Osteoblast (primary cell): ENCODE measurements at regions not wholly inside any gene's neighbourhood (a gene's known extent, or its start where the extent isn't known, plus 50 kb on each side); places are given as distances from the start of the nearest gene placed in this dataset.

Experiments used
- DNase-seq: peaks from one replicate; pipeline ENCODE4 v3.0.0; 2011; ENCODE audit warnings: low spot score, mixed read lengths; ENCODE audit not compliant: insufficient read length; ENCODE audit errors: missing footprints
- H2AFZ ChIP-seq: 2 replicates; pipeline ENCODE4 v1.6.0; 2011; ENCODE audit warnings: mild to moderate bottlenecking, low read length
- H3K27ac ChIP-seq: 2 replicates; pipeline ENCODE4 v1.5.1; 2011; ENCODE audit warnings: mild to moderate bottlenecking, low read depth, low read length, moderate library complexity
- H3K27me3 ChIP-seq: 2 replicates; pipeline ENCODE4 v1.6.0; 2012; ENCODE audit warnings: mild to moderate bottlenecking, control low read depth, inconsistent platforms, low read length, moderate library complexity; ENCODE audit not compliant: insufficient read depth
- H3K36me3 ChIP-seq: 2 replicates; pipeline ENCODE4 v1.5.1; 2011; ENCODE audit warnings: mild to moderate bottlenecking, low read length, control low read depth, moderate library complexity; ENCODE audit not compliant: insufficient read depth
- H3K4me1 ChIP-seq: 2 replicates; pipeline ENCODE4 v1.5.1; 2011; ENCODE audit warnings: mild to moderate bottlenecking, low read length, control low read depth, moderate library complexity; ENCODE audit not compliant: insufficient read depth
- H3K4me2 ChIP-seq: 2 replicates; pipeline ENCODE4 v1.6.0; 2011; ENCODE audit warnings: mild to moderate bottlenecking, low read length; ENCODE audit not compliant: insufficient read depth
- H3K4me3 ChIP-seq: fragments of 200-600 bp; sonication (generic); 3 replicates; pipeline ENCODE4 v1.5.1; 2012; ENCODE audit warnings: mild to moderate bottlenecking, low read length, inconsistent platforms; ENCODE audit not compliant: insufficient read depth
- H3K79me2 ChIP-seq: 2 replicates; pipeline ENCODE4 v1.6.0; 2012; ENCODE audit warnings: mild to moderate bottlenecking, low read length, control low read depth, inconsistent platforms; ENCODE audit not compliant: insufficient read depth
- H3K9me3 ChIP-seq: 2 replicates; pipeline ENCODE4 v1.5.1; 2011; ENCODE audit warnings: low read depth, low read length, control low read depth
- H4K20me1 ChIP-seq: 2 replicates; pipeline ENCODE4 v1.6.0; 2012; ENCODE audit warnings: mild to moderate bottlenecking, low read length, control low read depth; ENCODE audit not compliant: insufficient read depth
- TF ChIP-seq, protein P1 (sequence below): IDR thresholded peaks from 2 replicates; pipeline ENCODE4 v1.5.1; 2011; ENCODE audit warnings: mild to moderate bottlenecking, low read depth, low read length, moderate library complexity; ENCODE audit errors: extremely low read depth

DNA sequence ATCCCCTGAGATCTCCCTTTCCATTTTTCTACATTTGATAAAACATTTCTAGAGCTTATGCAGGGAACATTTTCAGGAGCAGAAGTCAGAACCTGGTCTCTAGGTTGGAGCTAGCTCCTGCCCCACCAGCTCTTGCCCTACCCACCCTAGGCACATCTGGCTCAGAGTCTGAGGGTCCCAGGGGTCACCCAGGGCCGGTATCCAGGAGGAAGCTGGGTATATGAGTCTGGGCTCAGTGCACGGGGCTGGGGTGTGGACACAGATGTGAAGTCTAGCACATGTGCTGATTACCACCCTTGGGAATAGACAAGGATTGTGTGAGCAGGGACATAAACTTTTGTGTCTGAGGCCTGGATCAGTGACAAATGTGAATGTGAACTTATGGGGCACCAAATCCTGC lies 95.4 kb downstream of the MATN1 start:
- H2AFZ ChIP-seq = no peak overlapping the region
- H3K4me3 ChIP-seq = no peak overlapping the region
- H3K36me3 ChIP-seq = no peaks in the 10 kb centered on the region
- TF ChIP-seq, protein P1, sequence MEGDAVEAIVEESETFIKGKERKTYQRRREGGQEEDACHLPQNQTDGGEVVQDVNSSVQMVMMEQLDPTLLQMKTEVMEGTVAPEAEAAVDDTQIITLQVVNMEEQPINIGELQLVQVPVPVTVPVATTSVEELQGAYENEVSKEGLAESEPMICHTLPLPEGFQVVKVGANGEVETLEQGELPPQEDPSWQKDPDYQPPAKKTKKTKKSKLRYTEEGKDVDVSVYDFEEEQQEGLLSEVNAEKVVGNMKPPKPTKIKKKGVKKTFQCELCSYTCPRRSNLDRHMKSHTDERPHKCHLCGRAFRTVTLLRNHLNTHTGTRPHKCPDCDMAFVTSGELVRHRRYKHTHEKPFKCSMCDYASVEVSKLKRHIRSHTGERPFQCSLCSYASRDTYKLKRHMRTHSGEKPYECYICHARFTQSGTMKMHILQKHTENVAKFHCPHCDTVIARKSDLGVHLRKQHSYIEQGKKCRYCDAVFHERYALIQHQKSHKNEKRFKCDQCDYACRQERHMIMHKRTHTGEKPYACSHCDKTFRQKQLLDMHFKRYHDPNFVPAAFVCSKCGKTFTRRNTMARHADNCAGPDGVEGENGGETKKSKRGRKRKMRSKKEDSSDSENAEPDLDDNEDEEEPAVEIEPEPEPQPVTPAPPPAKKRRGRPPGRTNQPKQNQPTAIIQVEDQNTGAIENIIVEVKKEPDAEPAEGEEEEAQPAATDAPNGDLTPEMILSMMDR = no peak
- H3K9me3 ChIP-seq = no peaks in the 10 kb centered on the region
- no peaks in the 10 kb centered on the region for H3K4me1 ChIP-seq
- no peaks in the 10 kb centered on the region for H3K79me2 ChIP-seq
- H3K4me2 ChIP-seq = no peak overlapping the region
- no peak for DNase-seq
- H3K27me3 ChIP-seq = peaks cover 4% of the 10 kb centered on the region
- no peak overlapping the region for H3K27ac ChIP-seq
- H4K20me1 ChIP-seq = no peaks in the 10 kb centered on the region

DNA sequence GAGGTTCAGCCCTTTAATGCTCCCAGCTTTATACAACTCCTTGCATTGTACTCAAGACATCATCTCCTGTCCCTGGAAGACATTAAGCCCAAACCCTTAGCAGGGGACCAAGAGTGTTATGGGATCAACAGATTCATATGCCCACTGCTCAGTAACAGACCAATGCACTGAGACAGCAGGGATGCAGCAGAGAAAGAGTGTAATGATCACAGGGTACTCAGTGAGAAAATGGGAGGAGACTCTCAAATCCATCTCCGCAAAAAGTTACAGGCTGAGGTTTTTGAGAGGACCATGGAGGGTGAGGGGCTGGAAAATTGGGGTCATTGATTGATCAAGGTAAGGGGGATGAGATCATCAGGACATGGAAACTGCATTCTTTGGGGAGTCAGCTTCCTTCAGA lies 96.2 kb downstream of the MATN1 start:
- H3K9me3 ChIP-seq = no peaks in the 10 kb centered on the region
- DNase-seq = no peak
- H3K4me1 ChIP-seq = no peaks in the 10 kb centered on the region
- H3K4me2 ChIP-seq = no peak overlapping the region
- H3K36me3 ChIP-seq = no peaks in the 10 kb centered on the region
- no peaks in the 10 kb centered on the region for H3K27me3 ChIP-seq
- H3K79me2 ChIP-seq = no peaks in the 10 kb centered on the region
- TF ChIP-seq, protein P1 = no peak
- no peak overlapping the region for H3K27ac ChIP-seq
- H3K4me3 ChIP-seq = no peak overlapping the region
- no peak overlapping the region for H2AFZ ChIP-seq
- no peaks in the 10 kb centered on the region for H4K20me1 ChIP-seq

DNA sequence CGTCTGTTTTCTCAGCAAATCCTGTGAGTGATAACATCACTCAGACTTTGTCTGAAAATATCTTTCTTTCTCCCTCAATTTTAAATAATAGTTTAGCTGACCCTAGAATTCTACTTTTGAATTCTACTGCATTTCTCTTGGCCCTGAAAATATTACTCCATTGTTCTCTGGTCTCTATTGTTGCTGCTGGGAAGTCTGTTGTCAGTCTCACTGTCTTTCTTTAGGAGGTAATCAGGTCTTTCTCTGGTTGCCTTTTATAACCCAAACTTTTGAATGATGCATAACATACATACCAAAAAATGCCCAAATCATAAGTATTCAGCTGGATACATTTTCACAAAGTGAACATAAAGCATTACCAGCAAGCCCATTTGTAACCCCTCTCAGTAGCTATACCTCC lies 100.0 kb downstream of the MATN1 start:
- DNase-seq = no peak
- Histone ChIP-seq H3K36me3 (no peaks in the 10 kb centered on the region), H3K4me3 (no peak overlapping the region), H3K27ac (no peak overlapping the region), H3K4me2 (no peak overlapping the region), H3K27me3 (no peaks in the 10 kb centered on the region), H4K20me1 (no peaks in the 10 kb centered on the region), H3K4me1 (no peaks in the 10 kb centered on the region), H3K79me2 (no peaks in the 10 kb centered on the region), H3K9me3 (no peaks in the 10 kb centered on the region), H2AFZ (no peak overlapping the region)
- TF ChIP-seq, protein P1 = no peak

DNA sequence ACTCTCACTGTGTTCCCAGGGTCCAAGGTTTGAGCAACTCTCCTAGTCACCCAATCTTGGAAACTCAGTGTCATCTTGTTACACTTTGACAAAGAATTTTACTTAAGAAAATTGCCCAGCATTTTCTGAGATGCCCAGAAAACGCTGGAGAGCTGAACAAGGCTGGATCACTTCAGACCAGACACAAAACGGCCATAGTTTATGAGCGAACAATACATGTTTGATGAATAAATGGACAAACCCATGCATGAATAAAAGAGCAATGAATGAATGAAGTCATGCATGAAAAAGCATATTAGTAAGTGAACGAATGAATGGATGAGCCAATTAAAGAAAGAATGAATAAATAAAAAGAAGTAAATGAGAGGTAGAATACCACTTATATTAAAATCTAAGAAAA lies 103.8 kb downstream of the MATN1 start:
- no peak overlapping the region for H3K27ac ChIP-seq
- no peak overlapping the region for H3K4me2 ChIP-seq
- no peak overlapping the region for H2AFZ ChIP-seq
- H3K79me2 ChIP-seq = no peaks in the 10 kb centered on the region
- no peaks in the 10 kb centered on the region for H3K27me3 ChIP-seq
- no peaks in the 10 kb centered on the region for H3K36me3 ChIP-seq
- no peaks in the 10 kb centered on the region for H3K9me3 ChIP-seq
- no peak for DNase-seq
- H3K4me1 ChIP-seq = no peaks in the 10 kb centered on the region
- TF ChIP-seq, protein P1 = no peak
- H4K20me1 ChIP-seq = no peaks in the 10 kb centered on the region
- H3K4me3 ChIP-seq = no peak overlapping the region
